Fibroblast of the aortic adventitia (primary cell): ENCODE measurements at regions not wholly inside any gene's neighbourhood (a gene's known extent, or its start where the extent isn't known, plus 50 kb on each side); places are given as distances from the start of the nearest gene placed in this dataset.

Experiments used
- DNase-seq: peaks from one replicate; pipeline ENCODE4 v3.0.0-alpha.2; 2010; ENCODE audit warnings: low read depth
- H3K4me3 ChIP-seq: 2 replicates; pipeline ENCODE4 v1.5.1; 2011; ENCODE audit warnings: low read depth, mild to moderate bottlenecking, control low read depth, low read length, moderate library complexity
- CTCF ChIP-seq: IDR thresholded peaks from 2 replicates; pipeline ENCODE4 v1.5.1; 2011; ENCODE audit warnings: mild to moderate bottlenecking, low read length, control low read depth, inconsistent platforms; ENCODE audit not compliant: insufficient read depth

- peak; percentile 37 for DNase-seq
- TF ChIP-seq CTCF: no peak
- H3K4me3 ChIP-seq: no peak overlapping the region
Measured at GRCh38 chr18:55844382-55844781, 256.4 kb upstream of the TCF4 start.

GRCh38 chr18:55841314-55841713, 253.3 kb upstream of the TCF4 start:
- DNase-seq: no peak
- H3K4me3 ChIP-seq: no peak overlapping the region
- no peak for TF ChIP-seq CTCF

GRCh38 chr18:55840601-55841170, 252.7 kb upstream of the TCF4 start:
- H3K4me3 ChIP-seq: no peak overlapping the region
- TF ChIP-seq CTCF: no peak
- no peak for DNase-seq

GRCh38 chr18:55839343-55839742, 251.4 kb upstream of the TCF4 start:
- no peak overlapping the region for H3K4me3 ChIP-seq
- TF ChIP-seq CTCF: no peak
- peak; percentile 41 for DNase-seq

- H3K4me3 ChIP-seq: no peak overlapping the region
- TF ChIP-seq CTCF: no peak
- no peak for DNase-seq
Measured at GRCh38 chr18:55838841-55839240, 250.8 kb upstream of the TCF4 start.

GRCh38 chr18:55838319-55838718, 250.3 kb upstream of the TCF4 start:
- no peak for DNase-seq
- no peak overlapping the region for H3K4me3 ChIP-seq
- no peak for TF ChIP-seq CTCF

- DNase-seq: peak; percentile 97
- no peak for TF ChIP-seq CTCF
- no peak overlapping the region for H3K4me3 ChIP-seq
Measured at GRCh38 chr18:55833543-55833942, 245.6 kb upstream of the TCF4 start.
